Astrocyte (in vitro differentiated cells and primary cell): ENCODE measurements at regions not wholly inside any gene's neighbourhood (a gene's known extent, or its start where the extent isn't known, plus 50 kb on each side); places are given as distances from the start of the nearest gene placed in this dataset.

Experiments used
- DNase-seq: peaks from one replicate; pipeline ENCODE4 v3.0.0-alpha.2; 2010; ENCODE audit warnings: low read depth
- FAIRE-seq: peaks from 2 replicates; lab custom pipeline; 2011; peaks lifted over from hg19 to GRCh38; lab: Jason Lieb, UNC
- H2AFZ ChIP-seq: 2 replicates; pipeline ENCODE4 v1.6.0; 2012; ENCODE audit warnings: low read depth, low read length, inconsistent platforms
- H3K27ac ChIP-seq: 2 replicates; pipeline ENCODE4 v1.5.1; 2011; ENCODE audit warnings: low read depth, low read length, inconsistent platforms
- H3K27me3 ChIP-seq: 2 replicates; pipeline ENCODE4 v1.6.0; 2011; ENCODE audit warnings: low read length, inconsistent platforms; ENCODE audit not compliant: insufficient read depth
- H3K36me3 ChIP-seq: 2 replicates; pipeline ENCODE4 v1.5.1; 2011; ENCODE audit warnings: low read length, inconsistent platforms; ENCODE audit not compliant: insufficient read depth
- H3K4me1 ChIP-seq: 2 replicates; pipeline ENCODE4 v1.5.1; 2011; ENCODE audit warnings: low read length, inconsistent platforms; ENCODE audit not compliant: insufficient read depth
- H3K4me2 ChIP-seq: 2 replicates; pipeline ENCODE4 v1.6.0; 2012; ENCODE audit warnings: low read length, inconsistent platforms
- H3K4me3 ChIP-seq: 2 replicates; pipeline ENCODE4 v1.5.1; 2011; ENCODE audit warnings: low read depth, mild to moderate bottlenecking, low read length, inconsistent platforms; ENCODE audit not compliant: insufficient read depth
- H3K79me2 ChIP-seq: 2 replicates; pipeline ENCODE4 v1.6.0; 2012; ENCODE audit warnings: mild to moderate bottlenecking, low read length, inconsistent platforms; ENCODE audit not compliant: insufficient read depth
- H3K9ac ChIP-seq: 2 replicates; pipeline ENCODE4 v1.6.0; 2012; ENCODE audit warnings: mild to moderate bottlenecking, low read length, inconsistent platforms
- H3K9me3 ChIP-seq: 2 replicates; pipeline ENCODE4 v1.5.1; 2012; ENCODE audit warnings: low read depth, mild to moderate bottlenecking, low read length, inconsistent platforms; ENCODE audit not compliant: insufficient read depth
- H4K20me1 ChIP-seq: 2 replicates; pipeline ENCODE4 v1.6.0; 2012; ENCODE audit warnings: low read length, inconsistent platforms; ENCODE audit not compliant: insufficient read depth
- H3K27ac Mint-ChIP-seq: one replicate; pipeline ENCODE4 v1.8.0; 2021; ENCODE audit warnings: mild to moderate bottlenecking, mixed read lengths; ENCODE audit not compliant: unreplicated experiment
- H3K27me3 Mint-ChIP-seq: one replicate; pipeline ENCODE4 v1.8.0; 2021; ENCODE audit warnings: low read depth, mixed read lengths; ENCODE audit not compliant: unreplicated experiment
- H3K36me3 Mint-ChIP-seq: one replicate; pipeline ENCODE4 v1.8.0; 2021; ENCODE audit warnings: low read depth, mixed read lengths; ENCODE audit not compliant: unreplicated experiment
- H3K4me1 Mint-ChIP-seq: one replicate; pipeline ENCODE4 v1.8.0; 2021; ENCODE audit warnings: low read depth, mixed read lengths; ENCODE audit not compliant: unreplicated experiment
- H3K4me3 Mint-ChIP-seq: one replicate; pipeline ENCODE4 v1.8.0; 2021; ENCODE audit warnings: mild to moderate bottlenecking, moderate library complexity, mixed read lengths; ENCODE audit not compliant: unreplicated experiment
- H3K9me3 Mint-ChIP-seq: one replicate; pipeline ENCODE4 v1.8.0; 2021; ENCODE audit warnings: mild to moderate bottlenecking, mixed read lengths; ENCODE audit not compliant: unreplicated experiment
- CTCF ChIP-seq: IDR thresholded peaks from 2 replicates; pipeline ENCODE4 v1.5.1; 2011; ENCODE audit warnings: low read depth, mild to moderate bottlenecking, inconsistent platforms, low read length, moderate library complexity; ENCODE audit not compliant: insufficient read depth
- EZH2 ChIP-seq: IDR thresholded peaks from 2 replicates; pipeline ENCODE4 v1.6.1; 2012; ENCODE audit warnings: mild to moderate bottlenecking, low read length, inconsistent platforms; ENCODE audit not compliant: insufficient read depth

GRCh38 chr4:162461952-162462351 lies 298.2 kb upstream of the FSTL5 start:
- no peaks in the 10 kb centered on the region for H3K36me3 ChIP-seq
- H3K27me3 ChIP-seq = no peaks in the 10 kb centered on the region
- H3K4me1 ChIP-seq = no peaks in the 10 kb centered on the region
- no peaks in the 10 kb centered on the region for H3K9me3 ChIP-seq
- no peaks in the 10 kb centered on the region for H3K27me3 Mint-ChIP-seq
- no peak for DNase-seq
- H3K79me2 ChIP-seq = no peaks in the 10 kb centered on the region
- H3K36me3 Mint-ChIP-seq = no peaks in the 10 kb centered on the region
- no peaks in the 10 kb centered on the region for H4K20me1 ChIP-seq
- H3K9ac ChIP-seq = no peak overlapping the region
- TF ChIP-seq CTCF = peak; percentile 17
- TF ChIP-seq EZH2 = no peak
- H2AFZ ChIP-seq = no peak overlapping the region
- H3K4me3 ChIP-seq = no peak overlapping the region
- no peaks in the 10 kb centered on the region for H3K9me3 Mint-ChIP-seq
- H3K4me3 Mint-ChIP-seq = no peak overlapping the region
- FAIRE-seq = no peak
- H3K4me2 ChIP-seq = no peak overlapping the region
- H3K4me1 Mint-ChIP-seq = no peaks in the 10 kb centered on the region
- H3K27ac Mint-ChIP-seq = no peak overlapping the region
- no peak overlapping the region for H3K27ac ChIP-seq

GRCh38 chr4:162458051-162458450 lies 294.3 kb upstream of the FSTL5 start:
- H3K27ac Mint-ChIP-seq = no peak overlapping the region
- H3K27me3 Mint-ChIP-seq = no peaks in the 10 kb centered on the region
- no peak overlapping the region for H3K4me3 Mint-ChIP-seq

More at GRCh38 chr4:162458051-162458450, 294.3 kb upstream of the FSTL5 start:
- no peak for TF ChIP-seq EZH2
- no peak for TF ChIP-seq CTCF
- H4K20me1 ChIP-seq = no peaks in the 10 kb centered on the region
- H2AFZ ChIP-seq = no peak overlapping the region
- no peak overlapping the region for H3K4me3 ChIP-seq
- H3K9me3 ChIP-seq = no peaks in the 10 kb centered on the region
- no peaks in the 10 kb centered on the region for H3K9me3 Mint-ChIP-seq
- H3K27me3 ChIP-seq = no peaks in the 10 kb centered on the region
- no peak overlapping the region for H3K4me2 ChIP-seq
- no peaks in the 10 kb centered on the region for H3K79me2 ChIP-seq
- no peaks in the 10 kb centered on the region for H3K36me3 Mint-ChIP-seq
- DNase-seq = no peak
- H3K9ac ChIP-seq = no peak overlapping the region
- no peaks in the 10 kb centered on the region for H3K4me1 ChIP-seq
- FAIRE-seq = no peak
- H3K36me3 ChIP-seq = no peaks in the 10 kb centered on the region
- H3K4me1 Mint-ChIP-seq = no peaks in the 10 kb centered on the region
- no peak overlapping the region for H3K27ac ChIP-seq
